ENCODE measurements at regions not wholly inside any gene's neighbourhood (a gene's known extent, or its start where the extent isn't known, plus 50 kb on each side); places are given as distances from the start of the nearest gene placed in this dataset.

DNA sequence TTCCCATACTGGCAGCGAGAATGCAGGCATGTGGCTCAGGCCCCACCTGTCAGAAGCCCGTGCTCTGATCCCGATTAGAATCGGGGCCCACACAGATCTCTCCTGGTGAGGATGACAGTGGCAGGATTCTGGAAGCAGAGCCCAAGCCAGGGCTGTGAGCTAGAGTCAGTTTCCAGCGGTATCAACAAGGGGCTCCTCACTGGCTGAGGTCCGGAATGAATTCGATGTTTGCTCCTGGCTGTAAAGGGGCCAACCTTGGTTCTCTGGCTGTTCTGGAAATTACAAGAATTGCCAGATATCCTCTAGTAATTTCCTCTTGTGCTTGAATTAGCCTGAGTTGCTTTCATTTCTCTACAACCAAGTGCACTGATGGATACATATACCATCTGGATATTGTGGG is 129.1 kb upstream of the SPRY4 start:
- BruUV-seq (replicated peaks) = no TSS peak
- DNase-seq = no peak
- Histone ChIP-seq H3K79me2 (ENCODE audit: low read depth) (no peaks in the 10 kb centered on the region), H3K4me2 (no peak overlapping the region), H4K20me1 (ENCODE audit: insufficient read depth) (no peaks in the 10 kb centered on the region), H3K9me2 (ENCODE audit: insufficient read depth) (no peaks in the 10 kb centered on the region), H3K9me3 (ENCODE audit: insufficient read depth, low read depth) (peaks cover 24% of the 10 kb centered on the region), H2AFZ (no peak overlapping the region), H3K4me3 (no peak overlapping the region), H3K36me3 (ENCODE audit: low read depth) (peaks cover 8% of the 10 kb centered on the region), H3K27ac (no peak overlapping the region), H3K4me1 (replicated peaks; ENCODE audit: insufficient read depth) (no peaks in the 10 kb centered on the region), H3K27me3 (ENCODE audit: insufficient read depth, low read depth) (no peaks in the 10 kb centered on the region), H3F3A (ENCODE audit: insufficient read depth, low read depth) (peaks cover 3% of the 10 kb centered on the region; the same call in 1 of the 2 replicates)
- intact Hi-C loops (cut with micrococcal nuclease; ENCODE audit: unreplicated experiment) = no loop called here
- ChIA-PET POLR2A (ENCODE audit: unreplicated experiment) (no interaction called here), CTCF (no interaction called here)
- TF ChIP-seq, protein P1, sequence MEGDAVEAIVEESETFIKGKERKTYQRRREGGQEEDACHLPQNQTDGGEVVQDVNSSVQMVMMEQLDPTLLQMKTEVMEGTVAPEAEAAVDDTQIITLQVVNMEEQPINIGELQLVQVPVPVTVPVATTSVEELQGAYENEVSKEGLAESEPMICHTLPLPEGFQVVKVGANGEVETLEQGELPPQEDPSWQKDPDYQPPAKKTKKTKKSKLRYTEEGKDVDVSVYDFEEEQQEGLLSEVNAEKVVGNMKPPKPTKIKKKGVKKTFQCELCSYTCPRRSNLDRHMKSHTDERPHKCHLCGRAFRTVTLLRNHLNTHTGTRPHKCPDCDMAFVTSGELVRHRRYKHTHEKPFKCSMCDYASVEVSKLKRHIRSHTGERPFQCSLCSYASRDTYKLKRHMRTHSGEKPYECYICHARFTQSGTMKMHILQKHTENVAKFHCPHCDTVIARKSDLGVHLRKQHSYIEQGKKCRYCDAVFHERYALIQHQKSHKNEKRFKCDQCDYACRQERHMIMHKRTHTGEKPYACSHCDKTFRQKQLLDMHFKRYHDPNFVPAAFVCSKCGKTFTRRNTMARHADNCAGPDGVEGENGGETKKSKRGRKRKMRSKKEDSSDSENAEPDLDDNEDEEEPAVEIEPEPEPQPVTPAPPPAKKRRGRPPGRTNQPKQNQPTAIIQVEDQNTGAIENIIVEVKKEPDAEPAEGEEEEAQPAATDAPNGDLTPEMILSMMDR (conservative IDR thresholded peaks at IDR 0.05) = no peak
- TF ChIP-seq EZH2 (IDR thresholded peaks at IDR 0.05; ENCODE audit: low read depth) = no peak

DNA sequence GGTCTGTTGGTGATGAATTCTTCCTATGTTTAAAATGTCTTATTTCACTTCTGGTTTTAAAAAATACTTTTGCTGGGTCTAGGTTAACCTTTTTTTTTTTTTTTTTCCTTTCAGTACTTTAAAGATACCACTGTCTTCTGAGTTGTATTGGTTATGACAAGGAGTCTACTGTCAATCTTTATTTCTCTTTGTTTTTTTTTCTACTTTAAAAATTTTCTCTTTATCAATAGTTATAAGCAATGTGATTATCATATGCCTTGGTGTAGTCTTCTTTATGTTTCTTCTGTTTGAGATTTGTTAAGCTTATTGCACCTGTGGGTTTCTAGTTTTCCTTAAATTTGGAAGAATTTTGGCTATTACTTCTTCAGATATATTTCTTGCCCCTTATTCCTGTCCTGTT is 125.6 kb upstream of the SPRY4 start:
- peaks cover 8% of the 10 kb centered on the region; the same call in 1 of the 2 replicates for H3K36me3 ChIP-seq (ENCODE audit: low read depth)
- H4K20me1 ChIP-seq (ENCODE audit: insufficient read depth) = no peaks in the 10 kb centered on the region
- H2AFZ ChIP-seq = no peak overlapping the region
- H3K4me1 ChIP-seq (replicated peaks; ENCODE audit: insufficient read depth) = peaks cover 29% of the 10 kb centered on the region
- H3K9me2 ChIP-seq (ENCODE audit: insufficient read depth) = no peaks in the 10 kb centered on the region
- no peaks in the 10 kb centered on the region for H3K79me2 ChIP-seq (ENCODE audit: low read depth)
- intact Hi-C loops (cut with micrococcal nuclease; ENCODE audit: unreplicated experiment) = no loop called here
- ChIA-PET POLR2A (ENCODE audit: unreplicated experiment) (no interaction called here), CTCF (no interaction called here)
- no peak for TF ChIP-seq EZH2 (IDR thresholded peaks at IDR 0.05; ENCODE audit: low read depth)
- TF ChIP-seq, protein P1 (conservative IDR thresholded peaks at IDR 0.05) = no peak
- DNase-seq = no peak
- no peak overlapping the region for H3K4me2 ChIP-seq
- H3F3A ChIP-seq (ENCODE audit: insufficient read depth, low read depth) = peaks cover 32% of the 10 kb centered on the region
- BruUV-seq (replicated peaks) = no TSS peak
- H3K9me3 ChIP-seq (ENCODE audit: insufficient read depth, low read depth) = peaks cover 22% of the 10 kb centered on the region
- H3K27ac ChIP-seq = no peak overlapping the region
- no peak overlapping the region for H3K4me3 ChIP-seq
- H3K27me3 ChIP-seq (ENCODE audit: insufficient read depth, low read depth) = no peaks in the 10 kb centered on the region

DNA sequence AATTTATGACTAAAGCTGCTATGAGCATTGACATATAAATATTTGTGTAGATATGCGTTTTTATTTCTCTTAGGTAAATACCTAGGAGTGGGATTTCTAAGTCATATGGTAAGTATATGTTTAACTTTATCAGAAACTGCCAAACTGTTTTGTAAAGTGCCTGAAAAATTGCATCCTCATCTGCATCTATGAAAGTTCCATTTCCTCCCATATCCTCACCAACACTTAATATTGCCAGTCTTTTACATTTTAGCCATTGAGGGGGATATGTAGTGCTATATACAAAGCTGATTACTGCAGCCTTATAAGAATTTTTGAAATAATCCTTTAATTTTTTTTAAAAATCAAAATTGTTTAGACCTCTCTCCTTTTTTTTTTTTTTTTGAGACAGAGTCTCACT is 123.1 kb upstream of the SPRY4 start:
- intact Hi-C loops (cut with micrococcal nuclease; ENCODE audit: unreplicated experiment) = loop anchor here (2.0 to 5.0 kb wide), 2 partner anchors 101 to 121 kb away; partner anchors contain the start of gene SPRY4
- ChIA-PET POLR2A (ENCODE audit: unreplicated experiment) (no interaction called here), CTCF (no interaction called here)
- peak overlapping the region; percentile 99 for H3K27ac ChIP-seq
- H2AFZ ChIP-seq = no peak overlapping the region
- no peaks in the 10 kb centered on the region for H4K20me1 ChIP-seq (ENCODE audit: insufficient read depth)
- peak overlapping the region; percentile 71; the same call in 1 of the 2 replicates for H3K4me2 ChIP-seq
- no peak for DNase-seq
- H3K9me3 ChIP-seq (ENCODE audit: insufficient read depth, low read depth) = peaks cover 22% of the 10 kb centered on the region
- peaks cover 8% of the 10 kb centered on the region; the same call in 1 of the 2 replicates for H3K36me3 ChIP-seq (ENCODE audit: low read depth)
- no peaks in the 10 kb centered on the region for H3K27me3 ChIP-seq (ENCODE audit: insufficient read depth, low read depth)
- peaks cover 44% of the 10 kb centered on the region for H3F3A ChIP-seq (ENCODE audit: insufficient read depth, low read depth)
- no peaks in the 10 kb centered on the region for H3K9me2 ChIP-seq (ENCODE audit: insufficient read depth)
- peaks cover 54% of the 10 kb centered on the region for H3K4me1 ChIP-seq (replicated peaks; ENCODE audit: insufficient read depth)
- no peak for TF ChIP-seq EZH2 (IDR thresholded peaks at IDR 0.05; ENCODE audit: low read depth)
- 0 out of 2 replicates have a peak, but pooled peaks cover 3% of the 10 kb centered on the region for H3K79me2 ChIP-seq (ENCODE audit: low read depth)
- BruUV-seq (replicated peaks) = no TSS peak
- H3K4me3 ChIP-seq = no peak overlapping the region

DNA sequence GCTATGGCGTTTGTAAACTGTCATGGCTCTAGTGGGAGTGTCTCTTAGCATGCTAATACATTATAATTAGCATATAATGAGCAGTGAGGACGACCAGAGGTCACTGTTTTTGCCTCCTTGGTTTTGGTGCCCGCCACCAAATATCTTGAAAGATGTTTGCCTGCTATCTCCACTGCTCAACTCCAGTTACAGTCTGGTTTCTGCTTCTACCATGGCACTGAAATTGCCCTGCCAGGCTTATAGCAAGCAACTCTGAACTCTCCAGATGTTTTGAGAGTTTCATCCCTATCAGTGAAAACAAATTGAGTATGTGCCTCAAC is 122.1 kb upstream of the SPRY4 start:
- H3K4me1 ChIP-seq (replicated peaks; ENCODE audit: insufficient read depth) = peaks cover 57% of the 10 kb centered on the region
- intact Hi-C loops (cut with micrococcal nuclease; ENCODE audit: unreplicated experiment) = loop anchor here (1.0 to 5.0 kb wide), 3 partner anchors 14 to 120 kb away; partner anchors contain the start of gene SPRY4
- no peaks in the 10 kb centered on the region for H4K20me1 ChIP-seq (ENCODE audit: insufficient read depth)
- peak overlapping the region; percentile 71 for H3K4me2 ChIP-seq
- peak overlapping the region; percentile 99 for H3K27ac ChIP-seq
- no peaks in the 10 kb centered on the region for H3K27me3 ChIP-seq (ENCODE audit: insufficient read depth, low read depth)
- H3K79me2 ChIP-seq (ENCODE audit: low read depth) = peaks cover 6% of the 10 kb centered on the region; the same call in 1 of the 2 replicates
- no peak for DNase-seq
- ChIA-PET CTCF (no interaction called here), POLR2A (ENCODE audit: unreplicated experiment) (no interaction called here)
- H2AFZ ChIP-seq = no peak overlapping the region
- H3K36me3 ChIP-seq (ENCODE audit: low read depth) = peaks cover 8% of the 10 kb centered on the region; the same call in 1 of the 2 replicates
- BruUV-seq (replicated peaks) = no TSS peak
- TF ChIP-seq, protein P1 (conservative IDR thresholded peaks at IDR 0.05) = no peak
- no peak for TF ChIP-seq EZH2 (IDR thresholded peaks at IDR 0.05; ENCODE audit: low read depth)
- H3K4me3 ChIP-seq = no peak overlapping the region
- no peaks in the 10 kb centered on the region for H3K9me2 ChIP-seq (ENCODE audit: insufficient read depth)
- peaks cover 19% of the 10 kb centered on the region for H3K9me3 ChIP-seq (ENCODE audit: insufficient read depth, low read depth)
- H3F3A ChIP-seq (ENCODE audit: insufficient read depth, low read depth) = peaks cover 44% of the 10 kb centered on the region

All from PC-9 (cell line).